Effector memory CD8-positive, alpha-beta T cell (primary cell): ENCODE measurements at regions not wholly inside any gene's neighbourhood (a gene's known extent, or its start where the extent isn't known, plus 50 kb on each side); places are given as distances from the start of the nearest gene placed in this dataset.
"Not testable (repeated sequence)": the region's sequence is repeated elsewhere in the genome, so short reads cannot be mapped to it uniquely, and the experiment has no call there.

ENCODE experiments used
- ATAC-seq: fragments of 150-1000 bp; cut with Tn5 transposase; replicated peaks from 2 replicates; pipeline ENCODE4 v1.10.0; 2021; ENCODE audit warnings: mild to moderate bottlenecking, moderate library complexity
- DNase-seq, 3 experiments: peaks; one replicate each; pipeline ENCODE4 v3.0.0; 2021
- H3K27ac Mint-ChIP-seq, 2 donors: one replicate each; pipeline ENCODE4 v1.8.0; 2022; ENCODE audit warnings: mild to moderate bottlenecking in 2 of 2, mixed read lengths in 2 of 2, moderate library complexity in 2 of 2
- H3K27me3 Mint-ChIP-seq, 2 donors: one replicate each; pipeline ENCODE4 v1.8.0; 2022; ENCODE audit warnings: mixed read lengths in 2 of 2
- H3K36me3 Mint-ChIP-seq: one replicate; pipeline ENCODE4 v1.8.0; 2022; ENCODE audit warnings: mild to moderate bottlenecking, moderate library complexity, mixed read lengths; ENCODE audit not compliant: insufficient read depth
- H3K4me1 Mint-ChIP-seq, 2 donors: one replicate each; pipeline ENCODE4 v1.8.0; 2022; ENCODE audit warnings: low read depth in 2 of 2, mixed read lengths in 2 of 2
- H3K4me3 Mint-ChIP-seq, 2 donors: one replicate each; pipeline ENCODE4 v1.8.0; 2022; ENCODE audit warnings: mild to moderate bottlenecking in 2 of 2, mixed read lengths in 2 of 2, moderate library complexity in 2 of 2
- H3K9me3 Mint-ChIP-seq, 2 donors: one replicate each; pipeline ENCODE4 v1.8.0; 2022; ENCODE audit warnings: mixed read lengths in 2 of 2

GRCh38 chr12:67891596-67891995 is 97.7 kb upstream of the IFNG-AS1 start:
- H3K4me1 Mint-ChIP-seq, result peaks cover 8 to 10% of the 10 kb centered on the region in 2 donors
- no peaks in the 10 kb centered on the region for H3K9me3 Mint-ChIP-seq
- no peaks in the 10 kb centered on the region for H3K36me3 Mint-ChIP-seq
- H3K27ac Mint-ChIP-seq, result no peak overlapping the region
- H3K27me3 Mint-ChIP-seq, result peaks cover 0 to 6% of the 10 kb centered on the region in 2 donors
- ATAC-seq, result no peak
- no peak overlapping the region for H3K4me3 Mint-ChIP-seq
- DNase-seq, result no peak

- ATAC-seq, result no peak
- H3K4me3 Mint-ChIP-seq, result no peak overlapping the region
- no peak overlapping the region for H3K27ac Mint-ChIP-seq
- no peaks in the 10 kb centered on the region for H3K9me3 Mint-ChIP-seq
- DNase-seq, result no peak
- H3K27me3 Mint-ChIP-seq, result peaks cover 0 to 6% of the 10 kb centered on the region in 2 donors
- H3K36me3 Mint-ChIP-seq, result no peaks in the 10 kb centered on the region
- H3K4me1 Mint-ChIP-seq, result peaks cover 8 to 10% of the 10 kb centered on the region in 2 donors
These were observed 96.8 kb upstream of the IFNG-AS1 start for GRCh38 chr12:67892259-67893021.

GRCh38 chr12:67893022-67893580 is 96.1 kb upstream of the IFNG-AS1 start:
- DNase-seq, result no peak
- no peak overlapping the region for H3K27ac Mint-ChIP-seq
- H3K36me3 Mint-ChIP-seq, result no peaks in the 10 kb centered on the region
- peaks cover 0 to 5% of the 10 kb centered on the region in 2 donors for H3K27me3 Mint-ChIP-seq
- no peaks in the 10 kb centered on the region for H3K9me3 Mint-ChIP-seq
- no peak for ATAC-seq
- no peak overlapping the region for H3K4me3 Mint-ChIP-seq
- peaks cover 8 to 10% of the 10 kb centered on the region in 2 donors for H3K4me1 Mint-ChIP-seq

GRCh38 chr12:67900418-67900817 is 88.8 kb upstream of the IFNG-AS1 start:
- H3K27ac Mint-ChIP-seq, H3K27me3 Mint-ChIP-seq, H3K9me3 Mint-ChIP-seq, H3K4me3 Mint-ChIP-seq, H3K4me1 Mint-ChIP-seq, H3K36me3 Mint-ChIP-seq, ATAC-seq: not testable (repeated sequence)
- DNase-seq, result peak in 1 of 3 experiments; percentile 5

- H3K4me1 Mint-ChIP-seq, result no peaks in the 10 kb centered on the region
- no peak overlapping the region for H3K4me3 Mint-ChIP-seq
- no peaks in the 10 kb centered on the region for H3K9me3 Mint-ChIP-seq
- DNase-seq (no peak), ATAC-seq (no peak)
- H3K27ac Mint-ChIP-seq, result no peak overlapping the region
- H3K27me3 Mint-ChIP-seq, result peaks cover 9 to 25% of the 10 kb centered on the region in 2 donors
- H3K36me3 Mint-ChIP-seq, result no peaks in the 10 kb centered on the region
These were observed 80.1 kb upstream of the IFNG-AS1 start for GRCh38 chr12:67909091-67909531.

GRCh38 chr12:67909681-67910080 is 79.6 kb upstream of the IFNG-AS1 start:
- Mint-ChIP-seq H3K9me3 (no peaks in the 10 kb centered on the region), H3K4me3 (no peak overlapping the region), H3K27ac (no peak overlapping the region), H3K27me3 (peaks cover 9 to 25% of the 10 kb centered on the region in 2 donors), H3K36me3 (no peaks in the 10 kb centered on the region), H3K4me1 (no peaks in the 10 kb centered on the region)
- no peak for ATAC-seq
- no peak for DNase-seq

GRCh38 chr12:67910360-67911274 is 78.6 kb upstream of the IFNG-AS1 start:
- ATAC-seq (no peak), DNase-seq (no peak)
- Mint-ChIP-seq H3K27ac (no peak overlapping the region), H3K9me3 (no peaks in the 10 kb centered on the region), H3K27me3 (peaks cover 9 to 25% of the 10 kb centered on the region in 2 donors), H3K36me3 (no peaks in the 10 kb centered on the region), H3K4me1 (no peaks in the 10 kb centered on the region), H3K4me3 (no peak overlapping the region)

GRCh38 chr12:67911275-67911600 is 78.0 kb upstream of the IFNG-AS1 start:
- Mint-ChIP-seq H3K4me3 (no peak overlapping the region), H3K27me3 (peaks cover 13 to 28% of the 10 kb centered on the region in 2 donors), H3K9me3 (no peaks in the 10 kb centered on the region), H3K4me1 (no peaks in the 10 kb centered on the region), H3K36me3 (no peaks in the 10 kb centered on the region), H3K27ac (no peak overlapping the region)
- no peak for ATAC-seq
- DNase-seq, result no peak

- Mint-ChIP-seq H3K27ac (no peak overlapping the region), H3K4me3 (no peak overlapping the region), H3K36me3 (no peaks in the 10 kb centered on the region), H3K4me1 (no peaks in the 10 kb centered on the region), H3K9me3 (no peaks in the 10 kb centered on the region), H3K27me3 (peaks cover 17 to 34% of the 10 kb centered on the region in 2 donors)
- no peak for DNase-seq
- no peak for ATAC-seq
These were observed 77.5 kb upstream of the IFNG-AS1 start for GRCh38 chr12:67911789-67912188.

- H3K27me3 Mint-ChIP-seq, result peaks cover 17 to 34% of the 10 kb centered on the region in 2 donors
- no peak for ATAC-seq
- no peak overlapping the region for H3K27ac Mint-ChIP-seq
- no peaks in the 10 kb centered on the region for H3K4me1 Mint-ChIP-seq
- H3K9me3 Mint-ChIP-seq, result no peaks in the 10 kb centered on the region
- H3K36me3 Mint-ChIP-seq, result no peaks in the 10 kb centered on the region
- DNase-seq, result no peak
- H3K4me3 Mint-ChIP-seq, result no peak overlapping the region
These were observed 73.9 kb upstream of the IFNG-AS1 start for GRCh38 chr12:67915335-67915851.

- no peak for DNase-seq
- H3K4me3 Mint-ChIP-seq, result no peak overlapping the region
- H3K36me3 Mint-ChIP-seq, result no peaks in the 10 kb centered on the region
- no peaks in the 10 kb centered on the region for H3K4me1 Mint-ChIP-seq
- no peaks in the 10 kb centered on the region for H3K9me3 Mint-ChIP-seq
- peaks cover 17 to 29% of the 10 kb centered on the region in 2 donors for H3K27me3 Mint-ChIP-seq
- no peak for ATAC-seq
- H3K27ac Mint-ChIP-seq, result no peak overlapping the region
These were observed 72.8 kb upstream of the IFNG-AS1 start for GRCh38 chr12:67916266-67916970.

GRCh38 chr12:67917811-67918210 is 71.4 kb upstream of the IFNG-AS1 start:
- Mint-ChIP-seq H3K36me3 (no peaks in the 10 kb centered on the region), H3K27me3 (peaks cover 12 to 18% of the 10 kb centered on the region in 2 donors), H3K9me3 (no peaks in the 10 kb centered on the region), H3K27ac (no peak overlapping the region), H3K4me1 (no peaks in the 10 kb centered on the region), H3K4me3 (no peak overlapping the region)
- ATAC-seq (no peak), DNase-seq (no peak)

GRCh38 chr12:67918441-67918840 is 70.8 kb upstream of the IFNG-AS1 start:
- Mint-ChIP-seq H3K27ac (no peak overlapping the region), H3K9me3 (no peaks in the 10 kb centered on the region), H3K4me3 (no peak overlapping the region), H3K36me3 (no peaks in the 10 kb centered on the region), H3K4me1 (no peaks in the 10 kb centered on the region), H3K27me3 (peaks cover 8 to 11% of the 10 kb centered on the region in 2 donors)
- ATAC-seq, result no peak
- DNase-seq, result no peak
